22Rv1 (cell line): ENCODE measurements at regions not wholly inside any gene's neighbourhood (a gene's known extent, or its start where the extent isn't known, plus 50 kb on each side); places are given as distances from the start of the nearest gene placed in this dataset.
"Not testable (repeated sequence)": the region's sequence is repeated elsewhere in the genome, so short reads cannot be mapped to it uniquely, and the experiment has no call there.

ENCODE experiments used
- H3K27ac ChIP-seq: fragments of 450-650 bp; 2 replicates; pipeline ENCODE4 v1.5.1; 2017
- ZFX ChIP-seq: fragments of 450-650 bp; IDR thresholded peaks from 2 replicates; pipeline ENCODE4 v1.6.1; 2017; ENCODE audit warnings: antibody characterized with exemption, borderline replicate concordance
- TF ChIP-seq, protein P1 (sequence below): fragments of 450-650 bp; IDR thresholded peaks from 2 replicates; pipeline ENCODE4 v1.5.1; 2017; ENCODE audit warnings: mild to moderate bottlenecking

DNA sequence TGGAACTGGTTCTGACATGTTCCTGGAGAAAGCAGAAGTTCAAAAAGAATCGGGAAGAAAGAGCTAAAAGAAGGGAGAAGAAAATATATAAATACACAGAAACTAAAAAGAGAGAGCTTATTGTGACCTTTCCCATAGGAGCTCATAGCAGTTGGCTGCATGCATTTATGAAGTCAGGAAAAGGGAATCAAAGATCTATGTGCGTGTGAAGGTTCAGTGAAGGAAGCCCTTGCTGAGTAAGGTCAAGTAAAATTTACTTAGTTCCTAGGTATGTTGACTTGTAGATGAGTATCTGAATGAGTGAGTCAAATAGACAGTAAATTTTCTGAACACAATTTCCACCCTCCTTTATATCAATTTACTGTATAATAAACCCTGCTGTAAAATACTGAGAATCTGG lies 632.5 kb downstream of the SLCO4C1 start:
- no peak overlapping the region for H3K27ac ChIP-seq
- TF ChIP-seq, protein P1, sequence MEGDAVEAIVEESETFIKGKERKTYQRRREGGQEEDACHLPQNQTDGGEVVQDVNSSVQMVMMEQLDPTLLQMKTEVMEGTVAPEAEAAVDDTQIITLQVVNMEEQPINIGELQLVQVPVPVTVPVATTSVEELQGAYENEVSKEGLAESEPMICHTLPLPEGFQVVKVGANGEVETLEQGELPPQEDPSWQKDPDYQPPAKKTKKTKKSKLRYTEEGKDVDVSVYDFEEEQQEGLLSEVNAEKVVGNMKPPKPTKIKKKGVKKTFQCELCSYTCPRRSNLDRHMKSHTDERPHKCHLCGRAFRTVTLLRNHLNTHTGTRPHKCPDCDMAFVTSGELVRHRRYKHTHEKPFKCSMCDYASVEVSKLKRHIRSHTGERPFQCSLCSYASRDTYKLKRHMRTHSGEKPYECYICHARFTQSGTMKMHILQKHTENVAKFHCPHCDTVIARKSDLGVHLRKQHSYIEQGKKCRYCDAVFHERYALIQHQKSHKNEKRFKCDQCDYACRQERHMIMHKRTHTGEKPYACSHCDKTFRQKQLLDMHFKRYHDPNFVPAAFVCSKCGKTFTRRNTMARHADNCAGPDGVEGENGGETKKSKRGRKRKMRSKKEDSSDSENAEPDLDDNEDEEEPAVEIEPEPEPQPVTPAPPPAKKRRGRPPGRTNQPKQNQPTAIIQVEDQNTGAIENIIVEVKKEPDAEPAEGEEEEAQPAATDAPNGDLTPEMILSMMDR = no peak
- TF ChIP-seq ZFX = no peak

DNA sequence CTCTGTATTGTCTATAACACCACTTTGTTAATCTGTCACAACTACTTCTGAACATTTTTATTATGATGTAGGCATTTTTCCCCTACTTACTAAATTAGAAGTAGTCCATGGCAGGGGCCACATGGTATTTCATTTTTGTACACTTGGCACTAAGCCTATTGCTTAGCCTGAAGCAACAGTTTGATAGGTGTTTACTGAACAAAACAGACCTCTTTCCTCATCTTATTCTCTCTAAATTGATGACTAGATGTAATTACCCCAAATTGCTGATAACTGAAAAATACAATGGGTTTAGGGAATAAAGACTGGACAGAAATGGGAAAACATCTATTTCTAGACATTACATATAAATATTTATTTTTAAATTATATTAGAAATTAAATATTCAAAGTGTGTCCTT lies 633.8 kb downstream of the SLCO4C1 start:
- no peak for TF ChIP-seq ZFX
- TF ChIP-seq, protein P1 = no peak
- no peak overlapping the region for H3K27ac ChIP-seq

DNA sequence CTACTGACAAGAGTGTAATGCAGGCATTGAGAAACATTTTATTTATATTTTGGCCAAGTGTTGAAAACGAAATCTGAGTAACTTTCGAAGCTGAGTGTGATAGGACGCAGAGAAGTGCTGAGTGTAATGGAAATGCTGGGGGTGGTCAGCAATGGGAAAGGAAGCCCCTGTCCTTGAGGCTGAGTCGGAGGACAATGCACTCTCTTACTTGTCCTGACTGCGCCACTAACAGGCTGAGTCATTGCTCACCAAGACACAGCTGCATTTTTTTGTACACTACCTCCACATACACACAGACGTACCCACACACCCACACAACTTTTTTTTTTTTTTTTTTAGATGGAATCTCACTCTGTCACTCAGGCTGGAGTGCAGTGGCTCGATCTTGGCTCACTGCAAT lies 637.7 kb downstream of the SLCO4C1 start:
- no peak overlapping the region for H3K27ac ChIP-seq
- TF ChIP-seq, protein P1 = no peak
- TF ChIP-seq ZFX = no peak

DNA sequence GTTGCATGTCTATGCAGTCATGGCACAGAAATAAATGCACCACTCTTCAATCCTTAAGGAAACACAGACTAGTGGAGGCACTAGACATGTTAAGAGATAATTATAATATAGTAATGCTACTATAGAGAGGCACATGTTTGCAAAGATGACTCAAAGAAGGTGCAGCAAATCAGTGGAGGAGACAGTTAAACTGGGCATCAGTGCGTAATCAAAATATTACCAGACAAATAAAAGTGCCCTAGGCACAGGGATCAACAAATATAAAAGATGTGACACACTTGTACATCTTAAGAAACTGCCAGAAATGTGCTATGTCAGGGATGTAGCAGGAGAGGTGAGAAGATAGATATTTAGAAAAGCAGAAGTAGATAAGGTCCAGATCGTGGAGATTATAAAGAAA lies 642.1 kb downstream of the SLCO4C1 start:
- TF ChIP-seq, protein P1 = no peak
- TF ChIP-seq ZFX = no peak
- H3K27ac ChIP-seq = no peak overlapping the region

DNA sequence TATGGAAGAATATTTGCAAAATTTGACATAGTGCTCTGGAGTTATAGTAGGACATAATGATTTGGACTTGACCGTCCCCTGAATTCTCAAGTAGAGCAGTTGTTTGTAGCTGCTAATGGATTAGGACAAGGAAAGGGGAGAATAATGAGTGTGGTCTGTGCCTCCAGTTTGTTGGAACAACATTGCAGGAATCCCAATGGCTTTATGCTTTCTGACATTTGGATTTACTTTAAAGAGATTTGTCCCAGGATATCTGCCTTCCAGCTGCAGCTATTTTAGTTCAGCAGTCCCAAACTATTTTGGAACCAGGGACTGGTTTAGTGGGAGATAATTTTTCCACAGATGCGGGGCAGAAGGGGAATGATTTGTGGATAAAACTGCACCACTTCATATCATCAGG lies 648.2 kb downstream of the SLCO4C1 start:
- TF ChIP-seq, protein P1 = no peak
- no peak for TF ChIP-seq ZFX
- no peak overlapping the region for H3K27ac ChIP-seq

DNA sequence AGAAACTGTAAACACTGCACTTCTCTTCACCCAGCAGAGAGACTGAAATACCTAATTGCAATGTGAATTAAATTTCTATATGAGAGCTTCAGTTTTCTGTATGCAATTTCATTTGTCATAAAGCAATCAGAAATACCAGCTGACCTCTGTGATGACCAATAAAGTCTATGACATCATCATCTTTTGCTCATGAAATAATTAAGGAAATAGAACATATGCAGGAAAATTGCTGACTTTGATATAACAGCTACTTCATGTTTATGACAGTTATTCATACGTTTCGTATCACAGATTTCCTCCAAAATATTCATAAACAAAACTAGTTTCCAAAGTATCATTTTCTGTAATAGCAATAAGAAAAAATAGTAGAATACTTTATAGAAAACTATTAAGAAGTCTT lies 652.3 kb downstream of the SLCO4C1 start:
- H3K27ac ChIP-seq = no peak overlapping the region
- TF ChIP-seq, protein P1 = no peak
- no peak for TF ChIP-seq ZFX

DNA sequence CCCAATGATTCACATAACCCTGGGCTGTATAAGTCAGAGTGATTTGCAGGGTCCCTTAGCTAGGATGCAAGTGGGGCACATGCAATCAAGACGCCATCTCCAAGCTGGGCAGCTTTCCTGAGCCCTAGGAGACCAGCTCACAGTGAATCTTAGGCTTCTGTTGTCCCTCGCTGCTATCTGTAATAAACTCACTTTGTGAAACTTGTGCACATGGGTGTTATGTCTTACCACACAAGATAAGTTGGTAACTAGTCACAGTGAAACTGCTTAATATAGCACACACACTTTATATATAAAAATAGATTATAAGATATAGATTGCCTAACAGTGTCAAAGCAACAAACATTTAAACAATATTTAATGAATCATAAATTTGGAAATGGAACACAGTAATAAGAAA lies 658.5 kb downstream of the SLCO4C1 start:
- no peak overlapping the region for H3K27ac ChIP-seq
- no peak for TF ChIP-seq ZFX
- TF ChIP-seq, protein P1 = no peak

DNA sequence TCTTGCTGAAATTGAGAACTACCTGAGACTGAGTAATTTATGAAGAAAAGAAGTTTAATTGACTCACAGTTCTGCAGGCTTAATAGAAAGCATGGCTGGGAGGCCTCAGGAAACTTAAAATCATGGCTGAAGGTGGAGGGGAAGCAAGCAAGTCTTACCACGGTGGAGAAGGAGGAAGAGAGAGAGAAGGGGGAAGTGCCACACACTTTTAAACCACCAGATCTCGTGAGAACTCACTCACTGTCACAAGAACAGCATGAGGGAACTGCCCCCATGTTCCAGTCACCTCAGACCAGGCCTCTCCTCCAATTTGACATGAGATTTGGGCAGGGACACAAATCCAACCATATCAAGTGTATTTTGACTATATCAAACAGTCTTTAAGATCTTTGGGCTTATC lies 668.3 kb downstream of the SLCO4C1 start:
- H3K27ac ChIP-seq = not testable (repeated sequence)
